ENCODE measurements at regions not wholly inside any gene's neighbourhood (a gene's known extent, or its start where the extent isn't known, plus 50 kb on each side); places are given as distances from the start of the nearest gene placed in this dataset.

DNA sequence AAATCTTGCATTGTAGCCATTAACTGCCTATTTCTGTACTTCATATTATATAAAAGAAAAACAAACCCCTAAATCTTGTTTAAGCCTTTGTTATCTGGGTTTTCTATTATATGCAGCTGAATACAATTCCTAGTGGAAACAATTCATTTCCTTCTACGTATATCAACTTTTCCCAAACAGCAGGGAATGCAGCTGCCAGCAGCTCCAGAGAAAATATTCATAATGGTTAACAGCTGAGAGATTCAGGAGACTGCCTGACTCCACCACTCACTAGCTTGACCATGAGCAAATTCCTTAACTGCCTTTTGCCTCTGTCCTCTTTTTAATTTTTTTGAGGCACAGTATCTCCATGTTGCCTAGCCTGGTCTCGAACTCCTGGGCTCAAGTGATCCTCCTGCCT lies 146.2 kb downstream of the SPATA18 start:
- Histone ChIP-seq H3K4me1 (peaks cover 0 to 10% (median 0%) of the 10 kb centered on the region in 4 donors), H3K27me3 (no peaks in the 10 kb centered on the region), H3K36me3 (no peaks in the 10 kb centered on the region), H3K9me3 (no peaks in the 10 kb centered on the region), H3K27ac (no peak overlapping the region), H3K4me3 (no peak overlapping the region)
- WGBS, 2 donors: 51 to 53% methylated on average over 2 of the region's 2 CpGs
- DNase-seq (ENCODE audit: low spot score in 2 of 2): no peak
- TF ChIP-seq, protein P1, sequence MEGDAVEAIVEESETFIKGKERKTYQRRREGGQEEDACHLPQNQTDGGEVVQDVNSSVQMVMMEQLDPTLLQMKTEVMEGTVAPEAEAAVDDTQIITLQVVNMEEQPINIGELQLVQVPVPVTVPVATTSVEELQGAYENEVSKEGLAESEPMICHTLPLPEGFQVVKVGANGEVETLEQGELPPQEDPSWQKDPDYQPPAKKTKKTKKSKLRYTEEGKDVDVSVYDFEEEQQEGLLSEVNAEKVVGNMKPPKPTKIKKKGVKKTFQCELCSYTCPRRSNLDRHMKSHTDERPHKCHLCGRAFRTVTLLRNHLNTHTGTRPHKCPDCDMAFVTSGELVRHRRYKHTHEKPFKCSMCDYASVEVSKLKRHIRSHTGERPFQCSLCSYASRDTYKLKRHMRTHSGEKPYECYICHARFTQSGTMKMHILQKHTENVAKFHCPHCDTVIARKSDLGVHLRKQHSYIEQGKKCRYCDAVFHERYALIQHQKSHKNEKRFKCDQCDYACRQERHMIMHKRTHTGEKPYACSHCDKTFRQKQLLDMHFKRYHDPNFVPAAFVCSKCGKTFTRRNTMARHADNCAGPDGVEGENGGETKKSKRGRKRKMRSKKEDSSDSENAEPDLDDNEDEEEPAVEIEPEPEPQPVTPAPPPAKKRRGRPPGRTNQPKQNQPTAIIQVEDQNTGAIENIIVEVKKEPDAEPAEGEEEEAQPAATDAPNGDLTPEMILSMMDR (IDR thresholded peaks at IDR 0.05): no peak
- no peak for TF ChIP-seq EP300 (IDR thresholded peaks at IDR 0.05)
- no peak for TF ChIP-seq POLR2A (IDR thresholded peaks at IDR 0.05)

DNA sequence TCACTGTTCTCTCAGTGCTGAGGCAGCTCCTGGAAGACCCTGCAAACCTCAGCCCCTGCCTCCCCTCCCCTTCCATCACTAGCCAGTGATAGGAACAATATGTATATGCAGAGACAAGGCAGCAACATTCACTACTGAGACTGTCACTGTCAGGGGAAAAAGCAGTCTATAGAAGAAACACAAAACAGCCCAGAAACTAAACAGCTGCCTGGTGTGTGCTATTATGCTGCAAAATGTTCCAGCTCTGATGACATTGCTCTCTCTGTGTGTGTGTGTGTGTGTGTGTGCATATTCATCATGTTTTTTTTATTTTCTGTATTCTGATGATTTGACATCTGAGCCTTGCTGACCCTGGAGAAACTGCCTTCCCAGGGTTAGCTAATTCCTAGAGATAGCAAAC lies 147.2 kb downstream of the SPATA18 start:
- H3K4me3 ChIP-seq: no peak overlapping the region
- H3K27ac ChIP-seq: no peak overlapping the region
- H3K9me3 ChIP-seq: no peaks in the 10 kb centered on the region
- no peak for DNase-seq (ENCODE audit: low spot score in 2 of 2)
- no peaks in the 10 kb centered on the region for H3K36me3 ChIP-seq
- H3K4me1 ChIP-seq: no peaks in the 10 kb centered on the region
- TF ChIP-seq POLR2A (IDR thresholded peaks at IDR 0.05): no peak
- TF ChIP-seq, protein P1 (IDR thresholded peaks at IDR 0.05): no peak
- TF ChIP-seq EP300 (IDR thresholded peaks at IDR 0.05): no peak
- no peaks in the 10 kb centered on the region for H3K27me3 ChIP-seq

DNA sequence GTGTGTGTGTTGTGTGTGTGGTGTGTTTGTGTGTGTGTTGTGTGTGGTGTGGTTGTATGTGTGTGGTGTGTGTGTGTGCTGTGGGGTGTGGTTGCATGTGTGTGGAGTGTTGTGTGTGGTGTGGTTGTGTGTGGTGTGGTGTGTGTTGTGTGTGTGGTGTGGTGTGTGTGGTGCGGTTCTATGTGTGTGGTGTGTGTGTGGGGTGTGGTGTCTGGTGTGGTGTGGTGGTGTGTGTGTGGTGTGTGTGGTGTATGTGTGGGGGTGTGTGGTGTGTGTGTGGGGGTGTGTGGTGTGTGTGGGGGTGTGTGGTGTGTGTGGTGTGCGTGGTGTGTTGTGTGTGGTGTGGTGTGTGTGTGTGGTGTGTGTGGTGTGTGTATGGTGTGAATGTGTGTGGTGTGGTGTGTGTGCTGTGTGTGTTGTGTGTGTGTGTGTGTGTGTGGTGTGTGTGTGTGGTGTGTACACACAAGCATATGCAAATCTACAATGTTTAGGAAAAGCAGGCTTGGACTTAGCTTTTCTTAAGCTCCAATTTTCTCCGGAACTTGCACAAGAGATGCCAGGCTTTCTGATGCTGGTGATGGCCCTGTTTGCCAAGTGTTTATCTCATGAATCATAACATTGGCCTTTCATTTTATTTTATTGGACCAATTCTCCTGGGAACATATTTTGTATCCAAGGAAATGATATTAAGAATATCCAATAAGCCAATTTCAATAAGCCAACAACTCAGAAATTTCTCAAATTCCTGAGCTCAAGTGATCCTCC lies 148.7 kb downstream of the SPATA18 start:
- Histone ChIP-seq H3K4me1 (no peaks in the 10 kb centered on the region), H3K27me3 (no peaks in the 10 kb centered on the region), H3K4me3 (no peak overlapping the region), H3K9me3 (no peaks in the 10 kb centered on the region), H3K27ac (no peak overlapping the region), H3K36me3 (no peaks in the 10 kb centered on the region)
- TF ChIP-seq POLR2A (IDR thresholded peaks at IDR 0.05) (no peak), EP300 (IDR thresholded peaks at IDR 0.05) (no peak)
- TF ChIP-seq, protein P1 (IDR thresholded peaks at IDR 0.05): no peak
- DNase-seq (ENCODE audit: low spot score in 2 of 2): no peak
- WGBS, 2 donors: 75 to 79% methylated on average over 3 of the region's 3 CpGs

DNA sequence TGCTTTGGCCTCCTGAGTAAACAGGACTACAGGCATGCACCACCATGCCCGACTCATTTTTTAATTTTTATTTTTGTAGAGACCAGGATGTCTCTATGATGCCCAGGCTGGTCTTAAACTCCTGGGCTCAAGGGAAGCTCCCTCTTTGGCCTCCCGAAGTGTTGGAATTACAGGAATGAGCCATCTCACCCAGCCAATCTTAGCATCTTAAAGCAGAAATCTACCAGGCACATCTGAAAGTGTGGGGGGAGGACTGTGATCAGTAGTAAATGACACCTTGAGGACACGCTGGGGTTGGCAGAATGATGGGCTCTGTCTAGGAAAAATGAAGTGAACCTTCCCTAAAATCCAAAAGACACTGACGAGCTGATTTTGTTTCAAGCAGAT lies 149.2 kb downstream of the SPATA18 start:
- Histone ChIP-seq H3K9me3 (no peaks in the 10 kb centered on the region), H3K36me3 (no peaks in the 10 kb centered on the region), H3K4me3 (no peak overlapping the region), H3K4me1 (no peaks in the 10 kb centered on the region), H3K27me3 (no peaks in the 10 kb centered on the region), H3K27ac (no peak overlapping the region)
- TF ChIP-seq POLR2A (IDR thresholded peaks at IDR 0.05): no peak
- no peak for TF ChIP-seq EP300 (IDR thresholded peaks at IDR 0.05)
- TF ChIP-seq, protein P1 (IDR thresholded peaks at IDR 0.05): no peak
- DNase-seq (ENCODE audit: low spot score in 2 of 2): no peak
- WGBS, 2 donors: 74% methylated on average over 4 of the region's 4 CpGs

DNA sequence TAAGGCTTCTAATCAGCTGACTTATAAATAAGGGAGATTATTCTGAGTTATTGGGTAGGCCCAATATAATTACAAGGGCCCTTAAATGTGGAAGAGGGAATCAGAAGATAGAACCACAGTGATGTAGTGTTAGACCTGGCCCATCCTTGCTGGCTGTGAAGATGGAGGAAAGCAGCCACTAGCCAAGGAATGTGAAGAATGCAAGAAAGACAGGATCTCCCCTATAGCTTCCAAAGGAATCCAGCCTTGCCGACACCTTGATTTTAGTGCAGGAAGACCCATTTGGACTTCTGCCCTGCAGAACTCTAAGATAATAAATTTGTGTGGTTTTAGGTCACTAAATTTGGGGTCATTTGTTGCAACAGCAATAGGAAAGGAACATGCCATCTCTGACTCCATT lies 150.6 kb downstream of the SPATA18 start:
- no peak overlapping the region for H3K27ac ChIP-seq
- TF ChIP-seq POLR2A (IDR thresholded peaks at IDR 0.05): no peak
- TF ChIP-seq EP300 (IDR thresholded peaks at IDR 0.05): no peak
- TF ChIP-seq, protein P1 (IDR thresholded peaks at IDR 0.05): no peak
- no peak for DNase-seq (ENCODE audit: low spot score in 2 of 2)
- no peaks in the 10 kb centered on the region for H3K27me3 ChIP-seq
- no peaks in the 10 kb centered on the region for H3K4me1 ChIP-seq
- no peak overlapping the region for H3K4me3 ChIP-seq
- 53 to 88% methylated on average over 1 of the region's 1 CpG for WGBS, 2 donors
- no peaks in the 10 kb centered on the region for H3K9me3 ChIP-seq
- H3K36me3 ChIP-seq: no peaks in the 10 kb centered on the region
